ENCODE measurements at regions not wholly inside any gene's neighbourhood (a gene's known extent, or its start where the extent isn't known, plus 50 kb on each side); places are given as distances from the start of the nearest gene placed in this dataset.
"Not testable (repeated sequence)": the region's sequence is repeated elsewhere in the genome, so short reads cannot be mapped to it uniquely, and the experiment has no call there.

- no peak for DNase-seq (ENCODE audit: low read depth, low spot score)
These were observed 72.9 kb upstream of the SEPTIN5 start for GRCh38 chr22:19641254-19641982.

GRCh38 chr22:19641983-19642451, 72.3 kb upstream of the SEPTIN5 start:
- no peak for DNase-seq (ENCODE audit: low read depth, low spot score)

GRCh38 chr22:19643448-19644313, 70.6 kb upstream of the SEPTIN5 start:
- no peak for DNase-seq (ENCODE audit: low read depth, low spot score)

GRCh38 chr22:19644314-19645223, 69.7 kb upstream of the SEPTIN5 start:
- DNase-seq (ENCODE audit: low read depth, low spot score), result no peak

GRCh38 chr22:19645391-19645790, 68.9 kb upstream of the SEPTIN5 start:
- no peak for DNase-seq (ENCODE audit: low read depth, low spot score)

- DNase-seq (ENCODE audit: low read depth, low spot score), result no peak
These were observed 68.4 kb upstream of the SEPTIN5 start for GRCh38 chr22:19645905-19646304.

- no peak for DNase-seq (ENCODE audit: low read depth, low spot score)
These were observed 67.9 kb upstream of the SEPTIN5 start for GRCh38 chr22:19646383-19646782.

- DNase-seq (ENCODE audit: low read depth, low spot score), result no peak
These were observed 65.8 kb upstream of the SEPTIN5 start for GRCh38 chr22:19648419-19648929.

- no peak for DNase-seq (ENCODE audit: low read depth, low spot score)
These were observed 62.0 kb upstream of the SEPTIN5 start for GRCh38 chr22:19652316-19652715.

- DNase-seq (ENCODE audit: low read depth, low spot score), result no peak
These were observed 59.8 kb upstream of the SEPTIN5 start for GRCh38 chr22:19654338-19654987.

GRCh38 chr22:19655399-19655798, 58.9 kb upstream of the SEPTIN5 start:
- DNase-seq (ENCODE audit: low read depth, low spot score), result no peak

GRCh38 chr22:19656541-19657251, 57.6 kb upstream of the SEPTIN5 start:
- DNase-seq (ENCODE audit: low read depth, low spot score), result no peak

GRCh38 chr22:19657252-19658056, 56.8 kb upstream of the SEPTIN5 start:
- no peak for DNase-seq (ENCODE audit: low read depth, low spot score)

GRCh38 chr22:19658057-19658966, 56.0 kb upstream of the SEPTIN5 start:
- no peak for DNase-seq (ENCODE audit: low read depth, low spot score)

GRCh38 chr22:19658967-19659804, 55.1 kb upstream of the SEPTIN5 start:
- DNase-seq (ENCODE audit: low read depth, low spot score), result no peak

GRCh38 chr22:19659805-19660345, 54.4 kb upstream of the SEPTIN5 start:
- no peak for DNase-seq (ENCODE audit: low read depth, low spot score)

GRCh38 chr22:19660583-19660982, 53.7 kb upstream of the SEPTIN5 start:
- DNase-seq (ENCODE audit: low read depth, low spot score), result not testable (repeated sequence)

Measured in activated naive CD8-positive, alpha-beta T cell treated with anti-CD3 and anti-CD28 coated beads, Interleukin-2, amount 50 U/mL, for 16 hours (primary cell).